Activated T-cell treated with anti-CD3 and anti-CD28 coated beads, Interleukin-2, amount 50 U/mL, for 24 hours (primary cell): ENCODE measurements at regions not wholly inside any gene's neighbourhood (a gene's known extent, or its start where the extent isn't known, plus 50 kb on each side); places are given as distances from the start of the nearest gene placed in this dataset.

Experiments
- DNase-seq: peaks from one replicate; pipeline ENCODE4 v3.0.0-alpha.2; 2020
- H3K27ac Mint-ChIP-seq: 2 replicates; pipeline ENCODE4 v1.8.0; 2020; ENCODE audit warnings: mild to moderate bottlenecking, mixed read lengths
- H3K27me3 Mint-ChIP-seq: 2 replicates; pipeline ENCODE4 v1.8.0; 2020; ENCODE audit warnings: mixed read lengths
- H3K36me3 Mint-ChIP-seq: 2 replicates; pipeline ENCODE4 v1.8.0; 2020; ENCODE audit warnings: low read depth, mixed read lengths
- H3K4me1 Mint-ChIP-seq: 2 replicates; pipeline ENCODE4 v1.8.0; 2020; ENCODE audit warnings: low read depth, mixed read lengths
- H3K4me3 Mint-ChIP-seq: 2 replicates; pipeline ENCODE4 v1.8.0; 2020; ENCODE audit warnings: mild to moderate bottlenecking, moderate library complexity, mixed read lengths
- H3K9me3 Mint-ChIP-seq: 2 replicates; pipeline ENCODE4 v1.8.0; 2020; ENCODE audit warnings: mixed read lengths

DNA sequence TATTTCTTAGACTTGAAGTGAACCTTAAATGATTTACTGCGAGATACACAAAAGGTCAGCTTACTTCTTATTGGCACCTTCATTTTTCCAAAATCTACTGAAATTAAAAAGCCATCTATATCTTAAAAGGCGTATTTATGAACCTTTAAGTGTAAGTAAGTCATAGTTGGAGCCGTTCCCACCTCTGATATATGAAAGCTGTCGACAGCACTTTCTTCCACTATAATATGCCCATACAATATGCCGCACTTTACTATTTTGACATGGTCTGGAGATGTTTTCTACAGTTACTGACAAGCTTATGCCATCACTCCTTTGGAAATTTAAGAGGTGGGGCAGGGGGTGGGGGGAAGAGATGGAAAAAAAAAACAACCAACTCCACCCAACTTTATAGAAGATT is 155.3 kb downstream of the PHETA1 start:
- H3K9me3 Mint-ChIP-seq, result no peaks in the 10 kb centered on the region
- peaks cover 16% of the 10 kb centered on the region for H3K27me3 Mint-ChIP-seq
- H3K36me3 Mint-ChIP-seq, result no peaks in the 10 kb centered on the region
- no peak overlapping the region for H3K27ac Mint-ChIP-seq
- no peaks in the 10 kb centered on the region for H3K4me1 Mint-ChIP-seq
- no peak overlapping the region for H3K4me3 Mint-ChIP-seq
- DNase-seq, result no peak

- no peak for DNase-seq
- Mint-ChIP-seq H3K27me3 (peaks cover 16% of the 10 kb centered on the region), H3K36me3 (no peaks in the 10 kb centered on the region), H3K9me3 (no peaks in the 10 kb centered on the region), H3K27ac (no peak overlapping the region), H3K4me1 (no peaks in the 10 kb centered on the region), H3K4me3 (no peak overlapping the region)
Observed at GRCh38 chr12:111212814-111213456, 156.0 kb downstream of the PHETA1 start.

DNA sequence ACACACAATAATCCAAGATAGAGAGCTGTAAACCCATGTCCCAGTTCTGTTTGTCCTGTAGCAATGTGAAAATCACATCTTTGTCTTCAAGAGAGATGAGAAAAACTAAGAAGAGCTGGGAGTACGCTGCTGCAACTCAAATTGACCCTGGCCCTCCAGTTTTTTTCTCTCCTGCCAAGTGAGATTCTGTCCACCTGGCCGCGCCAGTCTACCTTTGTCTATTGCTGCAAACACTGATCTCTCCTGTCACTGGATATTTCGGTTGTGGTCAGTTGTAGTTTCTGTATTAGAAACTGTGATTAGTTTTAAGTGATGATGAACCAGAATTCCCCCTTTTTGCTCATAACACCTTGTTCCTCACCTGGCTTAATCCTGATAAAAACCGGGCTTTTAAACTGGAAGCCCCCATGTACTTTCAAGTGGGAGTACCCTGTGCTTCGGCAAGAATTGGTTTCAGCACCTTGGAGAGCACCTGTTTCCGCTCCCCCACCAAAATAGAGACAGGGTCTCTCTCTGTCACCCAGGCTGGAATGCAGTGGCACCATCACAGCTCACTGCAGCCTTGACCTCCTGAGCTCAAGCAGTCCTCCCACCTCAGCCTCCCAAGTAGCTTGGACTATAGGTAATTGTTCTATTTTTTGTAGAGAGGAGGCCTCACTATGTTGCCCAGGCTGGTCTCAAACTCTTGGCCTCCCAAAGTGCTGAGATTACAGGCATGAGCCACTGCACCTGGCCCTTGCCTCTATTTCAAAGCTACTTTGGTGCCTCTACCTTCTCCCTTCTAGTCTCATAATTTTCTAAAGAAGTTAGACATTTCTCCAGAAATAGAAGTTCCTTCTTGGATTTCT is 156.8 kb downstream of the PHETA1 start:
- Mint-ChIP-seq H3K27ac (no peak overlapping the region), H3K9me3 (no peaks in the 10 kb centered on the region)

DNA sequence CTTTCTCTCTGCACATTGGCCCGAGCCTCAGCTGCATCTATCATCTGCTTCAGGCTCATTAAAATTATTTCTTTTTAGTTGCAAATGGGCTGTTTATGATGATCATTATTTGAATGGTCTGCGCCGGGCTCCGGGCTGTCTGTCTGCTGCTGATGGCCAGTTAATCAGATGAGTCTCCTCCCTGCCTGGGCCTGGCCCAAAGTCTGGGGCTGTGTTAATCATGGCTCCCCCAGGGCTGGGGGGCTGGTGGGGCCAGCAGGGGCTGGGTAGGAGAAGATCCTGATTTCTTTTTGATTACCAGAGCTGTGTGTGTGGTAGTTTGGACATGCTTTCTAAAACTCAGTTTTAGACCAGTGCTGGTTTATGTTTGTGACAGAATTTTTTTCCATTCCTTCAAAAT is 159.1 kb downstream of the PHETA1 start:
- Mint-ChIP-seq H3K9me3 (no peaks in the 10 kb centered on the region), H3K4me1 (no peaks in the 10 kb centered on the region), H3K27me3 (peaks cover 18% of the 10 kb centered on the region), H3K4me3 (no peak overlapping the region), H3K27ac (no peak overlapping the region), H3K36me3 (no peaks in the 10 kb centered on the region)
- DNase-seq, result no peak

More for the DNA sequence above, 156.8 kb downstream of the PHETA1 start:
- H3K36me3 Mint-ChIP-seq, result no peaks in the 10 kb centered on the region
- H3K4me1 Mint-ChIP-seq, result no peaks in the 10 kb centered on the region
- H3K27me3 Mint-ChIP-seq, result peaks cover 15% of the 10 kb centered on the region
- no peak overlapping the region for H3K4me3 Mint-ChIP-seq
- DNase-seq, result no peak

- Mint-ChIP-seq H3K36me3 (no peaks in the 10 kb centered on the region), H3K4me1 (no peaks in the 10 kb centered on the region), H3K27me3 (peaks cover 18% of the 10 kb centered on the region), H3K9me3 (no peaks in the 10 kb centered on the region), H3K27ac (no peak overlapping the region), H3K4me3 (no peak overlapping the region)
- no peak for DNase-seq
Observed at GRCh38 chr12:111207761-111208160, 161.1 kb downstream of the PHETA1 start.

GRCh38 chr12:111204788-111205241 is 164.1 kb downstream of the PHETA1 start:
- Mint-ChIP-seq H3K4me1 (no peaks in the 10 kb centered on the region), H3K27me3 (peaks cover 19% of the 10 kb centered on the region), H3K27ac (no peak overlapping the region), H3K9me3 (no peaks in the 10 kb centered on the region), H3K36me3 (no peaks in the 10 kb centered on the region), H3K4me3 (no peak overlapping the region)
- no peak for DNase-seq

GRCh38 chr12:111203969-111204368 is 164.9 kb downstream of the PHETA1 start:
- Mint-ChIP-seq H3K27me3 (peaks cover 19% of the 10 kb centered on the region), H3K36me3 (no peaks in the 10 kb centered on the region), H3K4me1 (no peaks in the 10 kb centered on the region), H3K4me3 (no peak overlapping the region), H3K9me3 (no peaks in the 10 kb centered on the region), H3K27ac (no peak overlapping the region)
- DNase-seq, result no peak

DNA sequence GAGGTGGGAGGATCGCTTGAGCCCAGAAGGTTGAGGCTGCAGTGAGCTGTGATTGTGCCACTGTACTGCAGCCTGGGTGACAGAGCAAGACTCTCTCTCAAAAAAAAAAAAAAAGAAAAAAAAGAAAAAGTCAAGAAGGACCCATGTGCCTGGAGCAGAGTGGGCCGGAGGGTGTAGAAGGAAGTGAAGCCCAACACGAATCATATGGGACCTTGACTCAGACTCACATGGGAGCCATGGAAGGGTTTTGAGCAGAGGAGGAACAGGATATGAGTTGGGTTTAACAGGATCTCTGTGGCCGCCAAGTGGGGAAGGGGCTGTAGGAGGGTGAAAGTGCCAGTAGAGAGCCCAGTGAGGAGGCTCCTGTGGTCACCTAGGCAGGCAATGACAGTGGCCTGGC is 165.4 kb downstream of the PHETA1 start:
- Mint-ChIP-seq H3K27ac (no peak overlapping the region), H3K4me3 (no peak overlapping the region), H3K4me1 (no peaks in the 10 kb centered on the region), H3K36me3 (no peaks in the 10 kb centered on the region), H3K27me3 (peaks cover 19% of the 10 kb centered on the region), H3K9me3 (no peaks in the 10 kb centered on the region)
- no peak for DNase-seq

DNA sequence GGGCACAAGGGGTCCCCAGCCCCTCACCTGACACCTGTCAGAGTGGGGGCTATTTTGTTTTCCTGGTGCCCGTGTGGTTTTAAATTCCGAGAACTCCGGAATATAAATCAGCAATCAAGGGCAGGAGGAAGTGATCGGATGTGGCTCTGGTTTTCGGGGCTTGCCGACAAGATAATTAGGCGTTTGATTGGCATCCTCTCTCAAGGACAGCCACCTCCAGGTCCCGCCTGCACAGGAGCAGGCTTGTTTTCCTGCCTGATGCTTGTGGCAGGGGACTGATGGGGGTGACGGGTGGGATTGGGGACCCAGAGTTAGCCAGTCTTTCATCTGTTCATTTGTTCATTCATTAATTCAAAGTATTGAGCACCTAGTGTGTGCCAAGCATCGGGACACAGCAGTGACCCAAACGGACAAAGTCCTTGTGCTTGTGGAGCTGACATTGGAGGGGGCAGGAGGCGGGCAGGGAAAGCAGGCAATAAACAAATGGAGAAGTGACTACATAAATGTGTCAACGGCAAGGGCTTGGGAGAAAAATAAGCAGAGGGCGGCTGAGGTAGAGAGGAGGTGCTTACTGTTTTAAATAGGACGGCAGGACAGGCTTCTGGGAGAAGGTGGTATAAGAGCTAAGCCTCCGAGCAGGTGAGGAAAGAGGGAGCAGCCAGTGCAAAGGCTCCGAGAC is 166.5 kb downstream of the PHETA1 start:
- Mint-ChIP-seq H3K36me3 (no peaks in the 10 kb centered on the region), H3K27me3 (peaks cover 19% of the 10 kb centered on the region), H3K9me3 (no peaks in the 10 kb centered on the region), H3K4me1 (no peaks in the 10 kb centered on the region), H3K27ac (no peak overlapping the region), H3K4me3 (no peak overlapping the region)
- no peak for DNase-seq

DNA sequence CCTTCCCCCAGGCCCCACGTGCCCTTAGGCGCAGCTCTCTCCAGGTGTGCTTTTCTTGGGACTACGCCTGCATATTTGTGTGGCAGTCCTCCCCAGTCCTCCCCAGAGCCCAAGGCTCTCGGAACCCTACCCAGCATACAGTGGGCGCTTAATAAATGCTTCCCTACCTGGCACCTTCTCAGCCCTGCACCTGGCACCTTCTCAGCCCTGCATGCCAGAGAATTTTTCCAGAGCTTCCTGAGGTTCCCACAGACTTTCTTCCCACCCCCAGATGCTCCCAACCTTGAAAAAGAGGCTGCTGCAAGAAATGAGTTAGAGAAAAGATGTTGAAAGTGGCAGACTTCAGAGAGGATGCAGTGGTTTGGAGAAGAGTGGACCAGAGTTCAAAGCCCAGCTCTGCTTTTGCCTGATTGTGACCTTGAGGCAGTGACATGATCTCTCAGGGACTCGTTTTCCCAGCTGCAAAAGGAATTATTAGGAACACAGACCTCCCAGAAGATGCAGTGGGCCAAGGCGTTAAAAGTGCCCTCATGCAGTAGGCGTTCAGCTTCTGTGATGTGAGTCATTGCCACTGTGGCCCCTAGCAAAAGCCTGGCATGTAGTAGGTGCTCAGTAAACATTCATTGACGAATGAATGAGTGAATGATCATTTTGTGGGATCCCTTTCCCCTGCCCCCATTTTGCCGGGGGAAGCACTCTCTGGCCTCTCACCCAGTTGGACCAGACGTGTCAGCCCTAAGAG is 167.2 kb downstream of the PHETA1 start:
- Mint-ChIP-seq H3K4me1 (no peaks in the 10 kb centered on the region), H3K27me3 (peaks cover 18% of the 10 kb centered on the region), H3K27ac (no peak overlapping the region), H3K4me3 (no peak overlapping the region), H3K36me3 (no peaks in the 10 kb centered on the region), H3K9me3 (no peaks in the 10 kb centered on the region)
- no peak for DNase-seq

DNA sequence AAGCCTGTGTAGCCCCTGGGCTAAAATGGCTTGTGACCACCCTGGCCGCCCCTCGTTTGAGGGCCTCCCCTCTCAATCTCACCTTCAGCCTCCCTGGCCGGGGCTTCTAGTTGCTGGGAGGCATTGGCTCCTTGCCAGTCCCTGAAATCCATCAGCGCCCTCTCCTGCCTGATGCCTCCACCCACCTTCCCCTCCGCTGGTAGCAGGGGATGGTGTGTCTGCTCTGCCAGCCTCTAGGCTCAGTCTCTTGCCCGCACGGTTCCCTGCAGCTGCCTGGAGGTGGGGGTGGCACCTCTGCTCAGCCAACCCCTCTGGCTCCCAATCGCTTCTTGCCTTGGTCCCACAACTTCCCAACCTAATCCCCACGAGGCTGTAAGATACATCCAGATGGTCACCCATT is 167.9 kb downstream of the PHETA1 start:
- H3K4me3 Mint-ChIP-seq, result no peak overlapping the region
- H3K9me3 Mint-ChIP-seq, result no peaks in the 10 kb centered on the region
- H3K27ac Mint-ChIP-seq, result no peak overlapping the region

DNA sequence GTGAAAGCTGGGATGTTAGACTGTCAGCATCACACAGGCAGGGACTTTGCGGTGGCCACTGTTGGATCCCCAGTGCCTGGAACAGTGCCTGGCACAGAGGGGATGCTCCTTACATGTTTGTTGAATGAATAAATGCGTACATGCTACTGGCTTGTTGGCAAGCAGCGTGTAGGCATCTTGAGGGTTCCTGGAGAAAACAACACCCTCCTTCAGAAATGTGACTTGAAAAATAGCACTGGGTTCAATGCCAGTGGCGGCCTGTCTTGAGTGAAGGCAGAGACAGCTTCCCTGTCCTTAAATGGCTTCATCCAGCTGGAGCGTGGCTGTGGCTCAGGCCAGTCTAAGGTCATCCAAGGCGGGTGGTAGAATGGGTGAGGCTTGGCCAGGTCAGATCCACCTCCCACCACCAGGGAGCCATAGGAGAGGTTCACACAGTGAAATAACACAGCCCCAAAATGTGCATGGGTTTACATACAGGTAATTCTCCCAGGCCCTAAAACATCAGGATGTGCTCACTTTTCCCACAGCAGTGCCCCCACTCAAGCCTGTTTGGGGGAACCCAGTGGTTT is 171.4 kb downstream of the PHETA1 start:
- H3K9me3 Mint-ChIP-seq, result no peaks in the 10 kb centered on the region

More for the DNA sequence above, 167.9 kb downstream of the PHETA1 start:
- H3K4me1 Mint-ChIP-seq, result no peaks in the 10 kb centered on the region
- H3K36me3 Mint-ChIP-seq, result no peaks in the 10 kb centered on the region
- peaks cover 19% of the 10 kb centered on the region for H3K27me3 Mint-ChIP-seq
- no peak for DNase-seq

GRCh38 chr12:111196532-111196931 is 172.4 kb downstream of the PHETA1 start:
- Mint-ChIP-seq H3K27ac (no peak overlapping the region), H3K27me3 (peaks cover 13% of the 10 kb centered on the region), H3K9me3 (no peaks in the 10 kb centered on the region), H3K4me3 (no peak overlapping the region), H3K4me1 (no peaks in the 10 kb centered on the region), H3K36me3 (no peaks in the 10 kb centered on the region)
- no peak for DNase-seq

More for the DNA sequence above, 171.4 kb downstream of the PHETA1 start:
- no peak overlapping the region for H3K27ac Mint-ChIP-seq
- no peak for DNase-seq
- H3K4me3 Mint-ChIP-seq, result no peak overlapping the region
- H3K4me1 Mint-ChIP-seq, result no peaks in the 10 kb centered on the region
- H3K36me3 Mint-ChIP-seq, result no peaks in the 10 kb centered on the region
- H3K27me3 Mint-ChIP-seq, result peaks cover 17% of the 10 kb centered on the region

- Mint-ChIP-seq H3K4me1 (no peaks in the 10 kb centered on the region), H3K27ac (no peak overlapping the region), H3K27me3 (peaks cover 7% of the 10 kb centered on the region), H3K36me3 (no peaks in the 10 kb centered on the region), H3K4me3 (no peak overlapping the region), H3K9me3 (no peaks in the 10 kb centered on the region)
- no peak for DNase-seq
Observed at GRCh38 chr12:111195316-111195715, 173.6 kb downstream of the PHETA1 start.
